AG08395 (cell line): ENCODE measurements at regions not wholly inside any gene's neighbourhood (a gene's known extent, or its start where the extent isn't known, plus 50 kb on each side); places are given as distances from the start of the nearest gene placed in this dataset.

Experiments used
- DNase-seq: peaks from one replicate; pipeline ENCODE4 v3.0.0; 2012; ENCODE audit warnings: mixed read lengths, low spot score

DNA sequence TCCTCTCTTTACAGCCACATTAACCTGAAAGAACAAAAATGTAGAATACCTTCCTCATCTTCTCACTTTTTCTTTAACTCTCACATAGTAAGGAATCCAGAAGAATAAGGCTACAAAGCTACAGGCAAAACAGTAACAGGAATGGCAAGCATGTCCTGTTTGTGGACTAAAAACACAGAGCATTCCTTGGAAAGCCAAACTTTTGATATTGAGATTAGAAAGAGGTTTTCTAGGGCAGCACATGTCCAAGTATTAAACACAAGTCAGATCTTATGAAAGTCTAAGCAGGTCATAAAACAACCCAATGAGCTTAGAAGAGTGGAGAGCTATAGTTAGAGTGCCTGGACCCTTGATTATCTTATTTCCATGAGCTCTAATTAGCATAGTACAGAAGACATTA is 58.2 kb upstream of the FAM9C start:
- DNase-seq: no peak

- peak; percentile 83 for DNase-seq
These were observed 57.2 kb upstream of the FAM9C start for GRCh38 chrX:13101441-13102139.

- DNase-seq: no peak
These were observed 54.7 kb upstream of the FAM9C start for GRCh38 chrX:13099121-13099520.

GRCh38 chrX:13096728-13097127 is 52.3 kb upstream of the FAM9C start:
- no peak for DNase-seq

DNA sequence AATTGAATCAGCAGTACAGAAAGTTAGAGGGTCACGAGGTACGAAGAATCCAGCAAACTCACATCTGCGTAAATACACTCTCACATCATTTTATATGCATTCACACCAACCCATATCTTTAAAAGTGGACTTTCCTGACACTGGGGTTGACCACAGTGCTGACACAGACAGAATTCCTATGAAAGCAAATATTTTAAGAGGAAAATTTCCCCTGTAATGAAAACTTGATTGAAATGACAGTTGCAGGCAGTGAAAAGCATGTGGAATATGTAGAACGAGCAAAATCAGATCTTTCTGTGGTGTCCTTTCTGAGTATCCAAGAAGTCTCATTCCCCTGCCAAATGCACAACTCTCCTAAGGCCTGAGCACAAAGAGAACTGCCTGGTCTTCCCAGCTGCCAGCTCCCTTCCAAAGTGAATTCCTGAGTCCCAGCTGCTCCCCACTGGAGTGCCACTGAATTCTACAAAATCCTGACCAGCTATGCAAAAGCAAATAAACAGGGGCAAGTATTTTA is 50.5 kb upstream of the FAM9C start:
- no peak for DNase-seq

DNA sequence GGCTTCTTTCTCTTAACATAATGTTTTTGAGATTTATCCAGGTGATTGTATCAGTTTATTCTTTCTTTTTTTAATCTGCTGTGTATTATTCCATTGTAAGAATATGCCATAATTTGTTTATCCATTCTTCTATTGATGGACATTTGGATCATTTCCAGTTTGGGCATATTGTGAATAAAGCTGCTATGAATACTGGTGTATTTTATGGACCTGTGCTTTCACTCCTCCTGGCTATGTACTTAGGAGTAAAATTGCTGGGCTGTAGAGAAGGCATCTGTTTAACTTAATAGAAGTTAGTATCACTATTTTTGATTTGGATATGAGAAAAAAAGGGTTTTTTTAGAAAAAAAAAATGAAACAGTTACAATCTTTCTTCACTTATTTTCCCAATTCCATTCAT is 50.0 kb upstream of the FAM9C start:
- no peak for DNase-seq
